Activated T-cell treated with anti-CD3 and anti-CD28 coated beads for 48 hours (primary cell): ENCODE measurements at regions not wholly inside any gene's neighbourhood (a gene's known extent, or its start where the extent isn't known, plus 50 kb on each side); places are given as distances from the start of the nearest gene placed in this dataset.
A peak's percentile ranks its signal among the peaks of the same experiment; 100 is the strongest.

Source experiments
- DNase-seq: peaks from one replicate; pipeline ENCODE4 v3.0.0-alpha.2; 2020; ENCODE audit warnings: low read depth

GRCh38 chr16:35391328-35391727 lies 1931.9 kb downstream of the TP53TG3F start:
- DNase-seq = peak; percentile 3

- no peak for DNase-seq
Measured at GRCh38 chr16:35398180-35398579, 1938.8 kb downstream of the TP53TG3F start.

- no peak for DNase-seq
Measured at GRCh38 chr16:35399133-35399532, 1939.7 kb downstream of the TP53TG3F start.

- DNase-seq = no peak
Measured at GRCh38 chr16:35404273-35404672, 1944.9 kb downstream of the TP53TG3F start.

- DNase-seq = no peak
Measured at GRCh38 chr16:35405526-35405925, 1946.1 kb downstream of the TP53TG3F start.

- no peak for DNase-seq
Measured at GRCh38 chr16:35409503-35409902, 1950.1 kb downstream of the TP53TG3F start.

- DNase-seq = no peak
Measured at GRCh38 chr16:35410438-35410837, 1951.0 kb downstream of the TP53TG3F start.

GRCh38 chr16:35411156-35411555 lies 1951.7 kb downstream of the TP53TG3F start:
- DNase-seq = no peak

GRCh38 chr16:35414139-35414538 lies 1954.7 kb downstream of the TP53TG3F start:
- DNase-seq = no peak

- no peak for DNase-seq
Measured at GRCh38 chr16:35414563-35414962, 1955.2 kb downstream of the TP53TG3F start.

GRCh38 chr16:35425270-35425669 lies 1965.9 kb downstream of the TP53TG3F start:
- no peak for DNase-seq

GRCh38 chr16:35431829-35432663 lies 1972.6 kb downstream of the TP53TG3F start:
- DNase-seq = peak; percentile 2

- DNase-seq = no peak
Measured at GRCh38 chr16:35440875-35441274, 1981.5 kb downstream of the TP53TG3F start.

GRCh38 chr16:35447010-35447558 lies 1987.7 kb downstream of the TP53TG3F start:
- DNase-seq = no peak

- DNase-seq = no peak
Measured at GRCh38 chr16:35449663-35450062, 1990.3 kb downstream of the TP53TG3F start.

GRCh38 chr16:35450648-35451047 lies 1991.2 kb downstream of the TP53TG3F start:
- DNase-seq = no peak

- DNase-seq = no peak
Measured at GRCh38 chr16:35452471-35452870, 1993.1 kb downstream of the TP53TG3F start.

- no peak for DNase-seq
Measured at GRCh38 chr16:35463358-35463757, 2003.9 kb downstream of the TP53TG3F start.

GRCh38 chr16:35480361-35480760 lies 2020.9 kb downstream of the TP53TG3F start:
- DNase-seq = no peak

- DNase-seq = no peak
Measured at GRCh38 chr16:35480988-35481387, 2021.6 kb downstream of the TP53TG3F start.

GRCh38 chr16:35485915-35486314 lies 2026.5 kb downstream of the TP53TG3F start:
- DNase-seq = no peak

- DNase-seq = no peak
Measured at GRCh38 chr16:35492225-35492624, 2032.8 kb downstream of the TP53TG3F start.

- DNase-seq = no peak
Measured at GRCh38 chr16:35497399-35497798, 2038.0 kb downstream of the TP53TG3F start.
